ENCODE measurements at regions not wholly inside any gene's neighbourhood (a gene's known extent, or its start where the extent isn't known, plus 50 kb on each side); places are given as distances from the start of the nearest gene placed in this dataset.

DNA sequence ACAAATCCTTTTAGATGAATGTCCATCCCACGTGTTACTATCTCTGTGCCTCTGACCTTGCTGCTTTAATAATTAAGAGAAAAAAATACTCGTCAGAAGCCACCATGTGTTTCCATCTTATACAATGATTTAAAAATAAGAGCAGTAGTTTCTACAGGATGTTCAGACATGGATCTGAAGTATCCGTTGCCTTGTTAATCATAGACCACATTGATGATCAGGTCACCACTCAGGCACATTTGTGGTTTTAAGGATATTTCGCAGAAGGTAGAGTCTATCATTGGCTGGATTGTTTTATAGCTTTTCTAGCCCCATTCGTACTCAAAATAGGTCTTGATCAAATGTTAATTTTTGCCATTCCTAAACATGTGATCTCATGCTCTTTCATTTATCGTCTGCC, 710.0 kb upstream of the ARGLU1 start:
- intact Hi-C loops (cut with micrococcal nuclease): no loop called here

DNA sequence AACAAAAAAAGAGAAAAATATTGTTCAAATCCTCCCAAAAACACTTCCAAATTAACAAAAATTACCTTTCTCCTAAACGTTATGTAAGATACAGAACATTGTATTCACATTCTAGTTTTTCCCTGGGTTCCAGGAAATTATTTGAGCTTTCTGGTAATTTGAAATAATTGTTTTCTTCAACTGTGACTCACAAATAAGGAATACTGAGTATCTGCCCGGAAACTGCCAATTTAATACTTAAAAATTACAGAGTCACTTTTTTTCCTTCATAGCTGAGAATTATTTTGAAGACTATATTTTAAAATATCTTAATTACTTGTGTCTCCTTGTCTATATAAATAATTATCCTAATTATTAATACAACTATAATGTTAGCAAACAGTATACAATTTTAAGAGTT, 709.0 kb upstream of the ARGLU1 start:
- intact Hi-C loops (cut with micrococcal nuclease): no loop called here

DNA sequence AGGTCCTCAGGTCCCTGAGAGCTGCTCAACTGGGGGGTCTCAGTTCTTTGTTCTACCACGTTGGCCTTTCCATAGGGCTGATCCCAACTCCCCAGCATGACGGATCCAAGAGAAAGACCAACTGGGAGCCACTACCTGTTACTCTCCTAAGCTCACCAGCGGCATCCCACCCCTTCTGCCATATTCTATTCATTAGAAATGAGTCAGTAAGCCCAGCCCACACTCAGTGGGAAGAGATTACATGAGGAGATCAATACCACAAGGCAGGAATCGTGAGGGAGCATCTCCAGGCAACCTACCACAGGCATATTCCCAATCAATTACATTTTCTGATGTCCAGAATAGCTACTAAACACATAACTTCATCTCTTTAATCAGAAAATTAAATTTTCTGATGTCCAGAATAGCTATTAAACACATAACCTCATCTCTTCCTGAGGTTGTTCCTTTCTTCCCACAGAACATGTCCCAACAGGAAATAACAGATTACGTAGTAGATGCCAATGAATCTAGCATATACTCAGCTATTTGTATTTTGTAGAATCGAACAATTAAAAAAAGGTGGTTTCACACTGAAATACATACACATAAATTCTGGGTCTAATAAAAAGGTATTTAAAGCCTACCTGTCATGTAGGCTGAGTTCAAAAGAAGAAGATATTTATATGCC, 708.1 kb upstream of the ARGLU1 start:
- intact Hi-C loops (cut with micrococcal nuclease): no loop called here

- intact Hi-C loops (cut with micrococcal nuclease): no loop called here
These were observed 707.4 kb upstream of the ARGLU1 start for GRCh38 chr13:107275312-107275711.

DNA sequence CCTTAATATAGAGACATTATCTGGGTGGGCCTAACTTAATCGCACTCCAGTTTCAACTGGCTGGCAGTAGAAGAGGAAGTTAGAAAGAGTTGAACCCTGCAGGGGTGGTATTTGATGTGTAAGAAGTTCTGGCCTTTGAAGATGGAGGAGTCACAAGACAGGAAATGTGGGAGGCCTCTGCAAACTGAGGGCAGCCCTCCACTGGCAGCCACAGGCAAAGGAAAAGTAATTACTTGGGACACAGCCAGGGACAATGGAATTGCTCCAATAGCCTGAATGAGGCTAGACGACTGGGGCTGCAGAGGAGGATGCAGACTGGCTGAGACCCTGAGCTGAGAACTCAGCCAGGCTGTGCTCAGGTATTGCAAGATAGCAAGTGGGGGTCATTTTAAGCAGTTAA, 703.3 kb upstream of the ARGLU1 start:
- intact Hi-C loops (cut with micrococcal nuclease): no loop called here

GRCh38 chr13:107266657-107267056, 698.7 kb upstream of the ARGLU1 start:
- intact Hi-C loops (cut with micrococcal nuclease): no loop called here

GRCh38 chr13:107258599-107259187, 690.8 kb upstream of the ARGLU1 start:
- intact Hi-C loops (cut with micrococcal nuclease): no loop called here

GRCh38 chr13:107254392-107254791, 686.5 kb upstream of the ARGLU1 start:
- intact Hi-C loops (cut with micrococcal nuclease): no loop called here

- intact Hi-C loops (cut with micrococcal nuclease): no loop called here
These were observed 684.5 kb upstream of the ARGLU1 start for GRCh38 chr13:107252428-107252827.

DNA sequence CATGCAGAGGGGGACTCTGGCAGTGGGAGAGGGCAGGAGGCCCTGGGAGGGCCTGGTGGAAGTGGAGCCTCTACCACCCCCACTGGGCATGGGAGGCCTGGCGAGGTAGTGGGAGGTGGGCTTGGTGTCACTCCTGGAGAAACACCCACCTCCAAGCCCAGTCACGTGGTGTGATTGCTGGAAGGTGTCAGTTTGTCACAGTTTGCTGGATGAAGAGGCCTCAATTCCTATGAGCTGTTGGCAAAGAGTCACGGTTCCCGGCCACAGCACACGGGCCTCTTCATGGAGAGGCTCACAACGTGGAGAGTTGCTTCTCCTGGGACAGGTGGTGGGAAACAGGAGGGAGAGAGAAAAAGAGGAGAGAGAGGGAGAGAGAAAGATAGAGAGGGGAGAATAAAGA, 684.1 kb upstream of the ARGLU1 start:
- intact Hi-C loops (cut with micrococcal nuclease): no loop called here

DNA sequence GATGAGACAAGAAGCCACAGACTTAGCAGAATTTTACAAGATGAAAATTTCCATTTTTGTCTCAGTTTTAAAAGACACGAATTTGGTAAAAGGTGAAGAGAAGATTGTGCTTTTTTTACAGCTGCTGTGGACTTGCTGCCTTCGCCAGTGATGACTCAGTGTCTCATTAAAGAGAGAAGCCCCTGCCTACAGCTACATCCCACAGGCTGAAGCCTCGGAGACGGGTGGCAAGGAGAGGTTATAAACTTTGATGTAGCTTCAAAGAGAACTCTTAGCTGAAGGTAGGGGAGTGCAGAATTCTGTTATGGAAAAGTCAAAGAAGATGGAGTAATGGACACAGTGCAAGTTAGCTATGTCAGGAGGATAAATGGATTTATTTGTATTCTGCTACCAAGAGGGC, 683.4 kb upstream of the ARGLU1 start:
- intact Hi-C loops (cut with micrococcal nuclease): loop anchor here (2.0 kb wide), 1 partner anchor 29 kb away; no protein-coding TSS in a partner anchor

- intact Hi-C loops (cut with micrococcal nuclease): loop anchor here (2.0 kb wide), 1 partner anchor 28 kb away; no protein-coding TSS in a partner anchor
These were observed 682.7 kb upstream of the ARGLU1 start for GRCh38 chr13:107250628-107251027.

DNA sequence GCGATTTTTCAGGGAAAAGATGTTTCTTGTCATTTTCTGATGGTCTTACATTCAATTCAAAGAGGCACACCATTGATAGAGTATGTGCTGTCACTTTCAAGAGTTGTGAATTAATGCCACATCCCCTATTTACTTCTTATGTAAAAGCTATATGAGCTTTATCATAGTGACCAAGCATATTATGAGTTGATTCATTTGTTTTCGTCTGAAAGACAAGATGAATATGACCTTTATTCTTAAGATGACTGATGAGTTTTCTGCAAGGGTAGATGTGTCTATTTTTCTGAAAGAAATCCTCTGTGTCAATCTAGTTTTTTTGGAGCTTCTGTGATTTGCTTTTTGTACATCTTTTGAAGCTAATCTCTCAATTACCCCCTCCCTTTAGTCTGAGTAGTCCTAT, 676.3 kb upstream of the ARGLU1 start:
- intact Hi-C loops (cut with micrococcal nuclease): no loop called here

DNA sequence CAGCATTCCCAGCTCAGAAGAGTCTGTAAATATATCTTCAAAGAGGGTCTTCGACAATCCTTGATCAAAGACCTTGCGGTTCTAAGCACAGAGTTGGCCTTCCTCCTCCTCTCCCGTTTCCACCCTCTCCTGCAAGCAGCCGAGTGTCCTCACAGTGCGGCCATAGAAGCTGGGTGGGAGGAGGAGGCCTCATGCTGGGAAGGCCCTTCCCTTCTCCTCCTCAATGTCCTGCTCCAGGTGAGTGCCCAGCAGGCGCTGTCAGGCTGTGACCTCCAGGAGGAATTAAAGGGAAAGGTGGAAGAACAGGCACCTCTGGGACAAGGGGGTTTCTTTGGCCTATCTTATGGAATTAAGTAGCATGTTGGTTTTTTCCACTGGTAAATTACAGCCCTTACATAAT, 674.2 kb upstream of the ARGLU1 start:
- intact Hi-C loops (cut with micrococcal nuclease): no loop called here

DNA sequence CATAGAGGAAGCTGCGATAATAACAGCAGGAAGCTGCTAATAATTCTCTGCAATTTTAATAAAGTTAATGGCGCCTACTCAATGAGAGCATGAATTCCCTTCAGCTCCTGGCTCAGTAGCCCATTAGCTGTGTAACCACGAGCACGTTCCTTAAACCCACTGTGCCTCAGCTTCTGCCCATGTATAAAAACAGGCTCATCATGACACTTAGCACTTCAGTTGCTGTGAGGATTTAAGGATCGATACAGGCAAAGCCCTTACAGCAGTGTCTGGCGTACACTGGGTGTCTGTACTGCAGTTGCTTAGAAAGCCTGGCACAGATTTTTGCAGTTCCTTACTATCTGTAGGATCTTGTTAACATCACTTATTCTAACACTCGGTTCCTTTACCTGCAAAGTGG, 673.4 kb upstream of the ARGLU1 start:
- intact Hi-C loops (cut with micrococcal nuclease): no loop called here

DNA sequence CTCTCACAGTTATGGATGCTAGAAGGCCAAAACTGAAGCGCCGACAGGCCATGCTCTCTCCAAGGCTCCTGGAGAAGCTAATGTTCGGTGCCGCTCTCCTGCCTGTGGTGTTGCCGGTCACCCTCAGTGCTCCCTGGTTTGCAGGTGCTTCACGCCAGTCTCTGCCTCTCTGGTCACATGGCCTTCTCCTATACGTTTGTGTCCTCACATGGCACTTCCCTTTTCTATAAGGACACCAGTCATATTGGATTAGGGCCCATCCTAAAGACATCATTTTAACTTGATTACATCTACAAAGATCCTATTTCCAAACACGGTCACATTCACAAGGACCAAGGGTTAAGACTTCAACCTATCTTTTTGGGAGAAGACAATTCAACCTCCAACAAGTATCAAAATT, 671.3 kb upstream of the ARGLU1 start:
- intact Hi-C loops (cut with micrococcal nuclease): no loop called here

DNA sequence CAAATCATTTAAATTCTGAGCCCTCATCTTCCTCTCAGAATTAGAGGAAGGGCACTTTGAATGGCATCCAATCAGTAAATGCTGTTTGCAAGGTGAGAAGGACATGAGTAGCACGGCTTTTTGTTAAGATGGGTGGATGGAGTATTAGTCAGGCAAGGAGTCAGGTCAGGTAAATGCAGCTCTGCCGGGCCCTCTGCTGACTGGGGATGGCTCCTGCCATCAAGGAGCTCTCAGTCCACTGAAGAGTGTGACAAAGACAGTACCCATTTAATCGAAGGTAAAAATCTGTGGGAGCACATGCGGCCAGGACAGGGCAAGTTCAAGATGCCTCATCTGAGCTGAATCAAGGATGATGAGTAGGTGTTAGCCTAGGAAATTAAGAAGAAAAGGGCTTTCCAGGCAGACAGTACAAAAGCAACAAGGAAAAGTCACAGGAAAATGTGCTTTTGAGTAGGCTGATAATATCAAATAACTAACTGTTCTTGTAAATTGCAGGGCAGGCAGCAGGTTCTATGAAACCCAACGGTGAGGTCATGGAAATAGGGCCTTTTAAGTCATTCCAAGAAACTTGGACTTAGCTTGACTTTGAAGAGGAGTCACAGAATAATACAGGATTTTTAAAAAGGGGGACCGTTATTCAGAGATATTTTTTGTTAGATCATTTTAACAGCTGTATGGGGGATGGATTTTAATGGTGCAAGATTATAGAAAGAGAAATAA, 670.5 kb upstream of the ARGLU1 start:
- intact Hi-C loops (cut with micrococcal nuclease): no loop called here

GRCh38 chr13:107234319-107235073, 666.6 kb upstream of the ARGLU1 start:
- intact Hi-C loops (cut with micrococcal nuclease): no loop called here

- intact Hi-C loops (cut with micrococcal nuclease): no loop called here
These were observed 665.6 kb upstream of the ARGLU1 start for GRCh38 chr13:107233541-107233940.

GRCh38 chr13:107231944-107232343, 664.0 kb upstream of the ARGLU1 start:
- intact Hi-C loops (cut with micrococcal nuclease): no loop called here

GRCh38 chr13:107223867-107224266, 655.9 kb upstream of the ARGLU1 start:
- intact Hi-C loops (cut with micrococcal nuclease): loop anchor here (2.0 kb wide), 1 partner anchor 27 kb away; no protein-coding TSS in a partner anchor

- intact Hi-C loops (cut with micrococcal nuclease): loop anchor here (2.0 kb wide), 1 partner anchor 28 kb away; no protein-coding TSS in a partner anchor
These were observed 654.7 kb upstream of the ARGLU1 start for GRCh38 chr13:107222597-107222996.
